Astrocyte (in vitro differentiated cells and primary cell): ENCODE measurements at regions not wholly inside any gene's neighbourhood (a gene's known extent, or its start where the extent isn't known, plus 50 kb on each side); places are given as distances from the start of the nearest gene placed in this dataset.

Experiments
- DNase-seq: peaks from one replicate; pipeline ENCODE4 v3.0.0-alpha.2; 2010; ENCODE audit warnings: low read depth
- FAIRE-seq: peaks from 2 replicates; lab custom pipeline; 2011; peaks lifted over from hg19 to GRCh38; lab: Jason Lieb, UNC
- H2AFZ ChIP-seq: 2 replicates; pipeline ENCODE4 v1.6.0; 2012; ENCODE audit warnings: low read depth, low read length, inconsistent platforms
- H3K27ac ChIP-seq: 2 replicates; pipeline ENCODE4 v1.5.1; 2011; ENCODE audit warnings: low read depth, low read length, inconsistent platforms
- H3K27me3 ChIP-seq: 2 replicates; pipeline ENCODE4 v1.6.0; 2011; ENCODE audit warnings: low read length, inconsistent platforms; ENCODE audit not compliant: insufficient read depth
- H3K36me3 ChIP-seq: 2 replicates; pipeline ENCODE4 v1.5.1; 2011; ENCODE audit warnings: low read length, inconsistent platforms; ENCODE audit not compliant: insufficient read depth
- H3K4me1 ChIP-seq: 2 replicates; pipeline ENCODE4 v1.5.1; 2011; ENCODE audit warnings: low read length, inconsistent platforms; ENCODE audit not compliant: insufficient read depth
- H3K4me2 ChIP-seq: 2 replicates; pipeline ENCODE4 v1.6.0; 2012; ENCODE audit warnings: low read length, inconsistent platforms
- H3K4me3 ChIP-seq: 2 replicates; pipeline ENCODE4 v1.5.1; 2011; ENCODE audit warnings: low read depth, mild to moderate bottlenecking, low read length, inconsistent platforms; ENCODE audit not compliant: insufficient read depth
- H3K79me2 ChIP-seq: 2 replicates; pipeline ENCODE4 v1.6.0; 2012; ENCODE audit warnings: mild to moderate bottlenecking, low read length, inconsistent platforms; ENCODE audit not compliant: insufficient read depth
- H3K9ac ChIP-seq: 2 replicates; pipeline ENCODE4 v1.6.0; 2012; ENCODE audit warnings: mild to moderate bottlenecking, low read length, inconsistent platforms
- H3K9me3 ChIP-seq: 2 replicates; pipeline ENCODE4 v1.5.1; 2012; ENCODE audit warnings: low read depth, mild to moderate bottlenecking, low read length, inconsistent platforms; ENCODE audit not compliant: insufficient read depth
- H4K20me1 ChIP-seq: 2 replicates; pipeline ENCODE4 v1.6.0; 2012; ENCODE audit warnings: low read length, inconsistent platforms; ENCODE audit not compliant: insufficient read depth
- H3K27ac Mint-ChIP-seq: one replicate; pipeline ENCODE4 v1.8.0; 2021; ENCODE audit warnings: mild to moderate bottlenecking, mixed read lengths; ENCODE audit not compliant: unreplicated experiment
- H3K27me3 Mint-ChIP-seq: one replicate; pipeline ENCODE4 v1.8.0; 2021; ENCODE audit warnings: low read depth, mixed read lengths; ENCODE audit not compliant: unreplicated experiment
- H3K36me3 Mint-ChIP-seq: one replicate; pipeline ENCODE4 v1.8.0; 2021; ENCODE audit warnings: low read depth, mixed read lengths; ENCODE audit not compliant: unreplicated experiment
- H3K4me1 Mint-ChIP-seq: one replicate; pipeline ENCODE4 v1.8.0; 2021; ENCODE audit warnings: low read depth, mixed read lengths; ENCODE audit not compliant: unreplicated experiment
- H3K4me3 Mint-ChIP-seq: one replicate; pipeline ENCODE4 v1.8.0; 2021; ENCODE audit warnings: mild to moderate bottlenecking, moderate library complexity, mixed read lengths; ENCODE audit not compliant: unreplicated experiment
- H3K9me3 Mint-ChIP-seq: one replicate; pipeline ENCODE4 v1.8.0; 2021; ENCODE audit warnings: mild to moderate bottlenecking, mixed read lengths; ENCODE audit not compliant: unreplicated experiment
- CTCF ChIP-seq: IDR thresholded peaks from 2 replicates; pipeline ENCODE4 v1.5.1; 2011; ENCODE audit warnings: low read depth, mild to moderate bottlenecking, inconsistent platforms, low read length, moderate library complexity; ENCODE audit not compliant: insufficient read depth
- EZH2 ChIP-seq: IDR thresholded peaks from 2 replicates; pipeline ENCODE4 v1.6.1; 2012; ENCODE audit warnings: mild to moderate bottlenecking, low read length, inconsistent platforms; ENCODE audit not compliant: insufficient read depth

- Histone ChIP-seq H3K4me1 (no peaks in the 10 kb centered on the region), H3K27ac (no peak overlapping the region), H3K4me2 (no peak overlapping the region), H3K27me3 (no peaks in the 10 kb centered on the region), H3K9me3 (no peaks in the 10 kb centered on the region), H3K79me2 (no peaks in the 10 kb centered on the region), H4K20me1 (no peaks in the 10 kb centered on the region), H3K36me3 (no peaks in the 10 kb centered on the region), H2AFZ (no peak overlapping the region), H3K4me3 (no peak overlapping the region), H3K9ac (no peak overlapping the region)
- no peaks in the 10 kb centered on the region for H3K9me3 Mint-ChIP-seq
- no peaks in the 10 kb centered on the region for H3K36me3 Mint-ChIP-seq
- DNase-seq (peak; percentile 47), FAIRE-seq (no peak)
- no peak overlapping the region for H3K4me3 Mint-ChIP-seq
- no peak for TF ChIP-seq EZH2
- TF ChIP-seq CTCF, result no peak
- H3K4me1 Mint-ChIP-seq, result no peaks in the 10 kb centered on the region
- H3K27me3 Mint-ChIP-seq, result no peaks in the 10 kb centered on the region
- no peak overlapping the region for H3K27ac Mint-ChIP-seq
Observed at GRCh38 chr16:64122177-64122576, 999.7 kb downstream of the CDH11 start.

- no peaks in the 10 kb centered on the region for H3K79me2 ChIP-seq
- H2AFZ ChIP-seq, result no peak overlapping the region
- no peak overlapping the region for H3K4me2 ChIP-seq
- no peaks in the 10 kb centered on the region for H3K27me3 ChIP-seq
- no peak overlapping the region for H3K4me3 ChIP-seq
- no peaks in the 10 kb centered on the region for H3K4me1 ChIP-seq
- no peak overlapping the region for H3K4me3 Mint-ChIP-seq
- no peaks in the 10 kb centered on the region for H3K36me3 ChIP-seq
- FAIRE-seq (peak; percentile 32), DNase-seq (peak; percentile 70)
- H3K9me3 Mint-ChIP-seq, result no peaks in the 10 kb centered on the region
- H3K27me3 Mint-ChIP-seq, result no peaks in the 10 kb centered on the region
- no peak overlapping the region for H3K9ac ChIP-seq
- H3K27ac ChIP-seq, result no peak overlapping the region
- H3K27ac Mint-ChIP-seq, result no peak overlapping the region
- no peaks in the 10 kb centered on the region for H3K4me1 Mint-ChIP-seq
- H4K20me1 ChIP-seq, result no peaks in the 10 kb centered on the region
- no peak for TF ChIP-seq EZH2
- no peak for TF ChIP-seq CTCF
- H3K9me3 ChIP-seq, result no peaks in the 10 kb centered on the region
- H3K36me3 Mint-ChIP-seq, result no peaks in the 10 kb centered on the region
Observed at GRCh38 chr16:64121473-64121872, 1000.4 kb downstream of the CDH11 start.

- H2AFZ ChIP-seq, result no peak overlapping the region
- no peak for TF ChIP-seq EZH2
- no peak for TF ChIP-seq CTCF
- Mint-ChIP-seq H3K4me1 (no peaks in the 10 kb centered on the region), H3K36me3 (no peaks in the 10 kb centered on the region), H3K4me3 (no peak overlapping the region), H3K27me3 (no peaks in the 10 kb centered on the region), H3K27ac (no peak overlapping the region), H3K9me3 (no peaks in the 10 kb centered on the region)
- no peak overlapping the region for H3K4me3 ChIP-seq
- H3K27me3 ChIP-seq, result no peaks in the 10 kb centered on the region
- no peaks in the 10 kb centered on the region for H3K79me2 ChIP-seq
- H3K4me2 ChIP-seq, result no peak overlapping the region
- H3K27ac ChIP-seq, result no peak overlapping the region
- H3K4me1 ChIP-seq, result no peaks in the 10 kb centered on the region
- H4K20me1 ChIP-seq, result no peaks in the 10 kb centered on the region
- DNase-seq (no peak), FAIRE-seq (no peak)
- H3K36me3 ChIP-seq, result no peaks in the 10 kb centered on the region
- H3K9ac ChIP-seq, result no peak overlapping the region
- H3K9me3 ChIP-seq, result no peaks in the 10 kb centered on the region
Observed at GRCh38 chr16:64116151-64116550, 1005.7 kb downstream of the CDH11 start.
